GM21515 (cell line): ENCODE measurements at regions not wholly inside any gene's neighbourhood (a gene's known extent, or its start where the extent isn't known, plus 50 kb on each side); places are given as distances from the start of the nearest gene placed in this dataset.
"Not testable (repeated sequence)": the region's sequence is repeated elsewhere in the genome, so short reads cannot be mapped to it uniquely, and the experiment has no call there.

Experiments used
- ATAC-seq: cut with Tn5 transposase; IDR thresholded peaks from one replicate; pipeline ENCODE4 v1.9.1; 2021; ENCODE audit not compliant: unreplicated experiment

- ATAC-seq = no peak
These were observed 51.2 kb upstream of the PRR23C start for GRCh38 chr3:139095803-139096466.

GRCh38 chr3:139096670-139097069, 52.0 kb upstream of the PRR23C start:
- ATAC-seq = no peak

- ATAC-seq = no peak
These were observed 53.7 kb upstream of the PRR23C start for GRCh38 chr3:139098391-139098790.

- ATAC-seq = no peak
These were observed 55.5 kb upstream of the PRR23C start for GRCh38 chr3:139099968-139100817.

- ATAC-seq = no peak
These were observed 56.1 kb upstream of the PRR23C start for GRCh38 chr3:139100821-139101220.

- ATAC-seq = no peak
These were observed 56.7 kb upstream of the PRR23C start for GRCh38 chr3:139101396-139101795.

- no peak for ATAC-seq
These were observed 58.8 kb upstream of the PRR23C start for GRCh38 chr3:139103484-139103883.

- no peak for ATAC-seq
These were observed 59.4 kb upstream of the PRR23C start for GRCh38 chr3:139104062-139104461.

- ATAC-seq = no peak
These were observed 60.5 kb upstream of the PRR23C start for GRCh38 chr3:139105154-139105702.

GRCh38 chr3:139106013-139106932, 61.6 kb upstream of the PRR23C start:
- no peak for ATAC-seq

- ATAC-seq = no peak
These were observed 62.9 kb upstream of the PRR23C start for GRCh38 chr3:139107424-139108252.

- no peak for ATAC-seq
These were observed 63.7 kb upstream of the PRR23C start for GRCh38 chr3:139108253-139108969.

GRCh38 chr3:139109271-139109670, 64.6 kb upstream of the PRR23C start:
- ATAC-seq = no peak

- ATAC-seq = no peak
These were observed 65.6 kb upstream of the PRR23C start for GRCh38 chr3:139110072-139110830.

- not testable (repeated sequence) for ATAC-seq
These were observed 66.2 kb upstream of the PRR23C start for GRCh38 chr3:139110929-139111328.

GRCh38 chr3:139111392-139112229, 66.9 kb upstream of the PRR23C start:
- peak; percentile 72 for ATAC-seq

GRCh38 chr3:139112230-139112558, 67.5 kb upstream of the PRR23C start:
- no peak for ATAC-seq
